K562 (cell line): ENCODE measurements at regions not wholly inside any gene's neighbourhood (a gene's known extent, or its start where the extent isn't known, plus 50 kb on each side); places are given as distances from the start of the nearest gene placed in this dataset.

Experiments
- ATAC-seq: fragments of 200-7000 bp; cut with Tn5 transposase; 3 replicates; pipeline ENCODE4 v1.9.1; 2020; ENCODE audit warnings: moderate library complexity
- BruUV-seq: library from RNA; stranded (reverse); fragments of 400-500 nt; replicated peaks from 2 replicates; lab custom pipeline; 2021; lab: Mats Ljungman, UMichigan
- CTCF ChIA-PET: fragments of 300-600 bp; formaldehyde crosslinking; extraction: SDS; loops from one replicate; lab custom pipeline; 2021; ENCODE audit warnings: low intra/inter-chr PET ratio; lab: Yijun Ruan, JAX
- POLR2A ChIA-PET: fragments of 300-600, 350-650 bp; sonication (Branson Sonifier 250); formaldehyde crosslinking; extraction: SDS; loops from one replicate; lab custom pipeline; 2021; ENCODE audit warnings: antibody characterized with exemption, inconsistent platforms; lab: Yijun Ruan, JAX
- DNase-seq, 4 experiments: peaks; one replicate each; pipeline versions ENCODE4 v3.0.0 to v3.0.0-alpha.2; 2011 to 2018; ENCODE audit warnings: low spot score in 3 of 4, mixed read lengths in 3 of 4; ENCODE audit errors: extremely low read depth in 1 of 4
- FAIRE-seq: peaks from 2 replicates; lab custom pipeline; 2011; peaks lifted over from hg19 to GRCh38; lab: Jason Lieb, UNC
- H2AFZ ChIP-seq: 2 replicates; pipeline ENCODE4 v1.6.0; 2011; ENCODE audit warnings: low read depth, low read length, control low read depth, inconsistent platforms
- H3K27ac ChIP-seq: fragments of 200-600 bp; 3 replicates; pipeline ENCODE4 v1.8.0; 2011; ENCODE audit warnings: low read depth, mild to moderate bottlenecking, control low read depth, inconsistent platforms, low read length, moderate library complexity, mixed read lengths; ENCODE audit errors: extremely low read depth
- H3K27me3 ChIP-seq, 2 experiments: fragments of 300-600 bp in 1 of 2; 2 replicates in 1 of 2; 3 replicates in 1 of 2; pipeline versions ENCODE4 v1.6.0 to v1.8.0; 2011; ENCODE audit warnings: inconsistent platforms in 2 of 2, low read length in 2 of 2, mild to moderate bottlenecking in 1 of 2, mixed read lengths in 1 of 2, moderate library complexity in 1 of 2; ENCODE audit not compliant: control insufficient read depth in 2 of 2, insufficient read depth in 2 of 2
- H3K36me3 ChIP-seq: fragments of 300-600 bp; 3 replicates; pipeline ENCODE4 v1.8.0; 2011; ENCODE audit warnings: mild to moderate bottlenecking, low read length, inconsistent platforms; ENCODE audit not compliant: control insufficient read depth, insufficient read depth
- H3K4me1 ChIP-seq, 2 experiments: fragments of 200-600 bp in 1 of 2; replicated peaks in 1 of 2; 2 replicates in 1 of 2; 3 replicates in 1 of 2; pipeline versions ENCODE4 v1.5.1 to v1.8.0; 2011; ENCODE audit warnings: inconsistent platforms in 2 of 2, low read length in 2 of 2, mild to moderate bottlenecking in 1 of 2, mixed read lengths in 1 of 2, moderate library complexity in 1 of 2; ENCODE audit not compliant: control insufficient read depth in 2 of 2, insufficient read depth in 2 of 2
- H3K4me2 ChIP-seq: 2 replicates; pipeline ENCODE4 v1.6.1; 2011; ENCODE audit warnings: low read length, control low read depth, inconsistent platforms, mixed read lengths; ENCODE audit not compliant: insufficient read depth
- H3K4me3 ChIP-seq: fragments of 200-600 bp; sonication (generic), shearing (Covaris generic); 2 replicates; pipeline ENCODE4 v1.5.1; 2016; ENCODE audit warnings: control low read depth, inconsistent platforms
- H3K79me2 ChIP-seq: fragments of 200-600 bp; 3 replicates; pipeline ENCODE4 v1.8.0; 2011; ENCODE audit warnings: low read length, inconsistent platforms; ENCODE audit not compliant: control insufficient read depth, insufficient read depth
- H3K9ac ChIP-seq, 2 experiments: 2 replicates each; pipeline versions ENCODE4 v1.6.0 to v1.6.1; 2011; ENCODE audit warnings: low read depth in 2 of 2, low read length in 2 of 2, control low read depth in 1 of 2, inconsistent platforms in 1 of 2, mild to moderate bottlenecking in 1 of 2, mixed read lengths in 1 of 2; ENCODE audit not compliant: insufficient read depth in 1 of 2
- H3K9me1 ChIP-seq: one replicate; pipeline ENCODE4 v1.6.0; 2011; ENCODE audit warnings: inconsistent platforms, mild to moderate bottlenecking, low read length, moderate library complexity; ENCODE audit not compliant: control insufficient read depth, insufficient read depth
- H3K9me3 ChIP-seq: replicated peaks from 2 replicates; pipeline ENCODE4 v1.5.1; 2011; ENCODE audit warnings: low read depth, low read length, inconsistent platforms; ENCODE audit not compliant: control insufficient read depth, insufficient read depth
- H4K20me1 ChIP-seq: replicated peaks from 2 replicates; pipeline ENCODE4 v1.6.1; 2011; ENCODE audit warnings: low read length, inconsistent platforms, mixed read lengths; ENCODE audit not compliant: control insufficient read depth, insufficient read depth
- BACH1 ChIP-seq: fragments of 200-800 bp; sonication (Bioruptor generic); IDR thresholded peaks from 2 replicates; pipeline ENCODE4 v1.6.1; 2016; ENCODE audit warnings: missing genetic modification characterization, missing compliant biosample characterization
- CBX8 ChIP-seq: fragments of 200-600 bp; sonication (generic); IDR thresholded peaks from 2 replicates; pipeline ENCODE4 v1.6.1; 2012; ENCODE audit warnings: borderline replicate concordance, mixed run types, low read depth, mild to moderate bottlenecking, moderate library complexity, mixed read lengths, low read length, control low read depth, inconsistent platforms; ENCODE audit not compliant: poor library complexity, severe bottlenecking; ENCODE audit errors: extremely low read depth
- GTF3C2 ChIP-seq: IDR thresholded peaks from 3 replicates; pipeline ENCODE4 v1.6.1; 2011; ENCODE audit warnings: borderline replicate concordance, mild to moderate bottlenecking, moderate library complexity; ENCODE audit not compliant: insufficient read length; ENCODE audit errors: extremely low read depth
- NFYB ChIP-seq: IDR thresholded peaks from 2 replicates; pipeline ENCODE4 v1.6.1; 2011; ENCODE audit warnings: mild to moderate bottlenecking, moderate library complexity; ENCODE audit not compliant: insufficient read length; ENCODE audit errors: extremely low read depth
- PKNOX1 ChIP-seq: fragments of 450-650 bp; IDR thresholded peaks from 2 replicates; pipeline ENCODE4 v1.6.1; 2016
- RUNX1 ChIP-seq: sonication (generic); IDR thresholded peaks from 2 replicates; pipeline ENCODE4 v1.6.1; 2016; ENCODE audit warnings: antibody characterized with exemption, low read depth
- SIN3B ChIP-seq: fragments of 450-650 bp; IDR thresholded peaks from 2 replicates; pipeline ENCODE4 v1.6.1; 2017; ENCODE audit warnings: low read depth, mild to moderate bottlenecking, moderate library complexity
- STAT6 ChIP-seq: sonication (generic); formaldehyde crosslinking; IDR thresholded peaks from 2 replicates; pipeline ENCODE4 v1.8.1; 2023; ENCODE audit warnings: mild to moderate bottlenecking, missing genetic modification reagents
- TAF1 ChIP-seq: IDR thresholded peaks from 2 replicates; pipeline ENCODE4 v1.6.1; 2011; ENCODE audit warnings: mild to moderate bottlenecking, low read length, moderate library complexity; ENCODE audit not compliant: insufficient read depth, control insufficient read depth, severe bottlenecking; ENCODE audit errors: extremely low read depth
- TBP ChIP-seq: optimal IDR thresholded peaks from 2 replicates; pipeline ENCODE3; 2011; ENCODE audit warnings: low read depth, low read length, improper control_type of control experiment
- TRIM25 ChIP-seq: fragments of 450-650 bp; IDR thresholded peaks from 2 replicates; pipeline ENCODE4 v1.7.0; 2016; ENCODE audit warnings: borderline replicate concordance
- WGBS: fragments of 100-300 bp; shearing (Covaris generic); methylation state at CpG from one replicate; pipeline ENCODE4 v1.1.6; 2016; ENCODE audit warnings: low coverage, mixed read lengths; ENCODE audit not compliant: insufficient coverage; ENCODE audit errors: missing lambda C conversion rate; 5-methylcytosine and 5-hydroxymethylcytosine counted together
- in situ Hi-C: fragments of 300-500 bp; cut with MboI; formaldehyde crosslinking; loops from 4 replicates; pipeline ENCODE4 v1.15.0; 2018; ENCODE audit warnings: inconsistent platforms, mixed read lengths
- intact Hi-C: fragments of 100-400 bp; cut with micrococcal nuclease; formaldehyde crosslinking; loops from 2 replicates; pipeline ENCODE4 v1.14.2; 2022

DNA sequence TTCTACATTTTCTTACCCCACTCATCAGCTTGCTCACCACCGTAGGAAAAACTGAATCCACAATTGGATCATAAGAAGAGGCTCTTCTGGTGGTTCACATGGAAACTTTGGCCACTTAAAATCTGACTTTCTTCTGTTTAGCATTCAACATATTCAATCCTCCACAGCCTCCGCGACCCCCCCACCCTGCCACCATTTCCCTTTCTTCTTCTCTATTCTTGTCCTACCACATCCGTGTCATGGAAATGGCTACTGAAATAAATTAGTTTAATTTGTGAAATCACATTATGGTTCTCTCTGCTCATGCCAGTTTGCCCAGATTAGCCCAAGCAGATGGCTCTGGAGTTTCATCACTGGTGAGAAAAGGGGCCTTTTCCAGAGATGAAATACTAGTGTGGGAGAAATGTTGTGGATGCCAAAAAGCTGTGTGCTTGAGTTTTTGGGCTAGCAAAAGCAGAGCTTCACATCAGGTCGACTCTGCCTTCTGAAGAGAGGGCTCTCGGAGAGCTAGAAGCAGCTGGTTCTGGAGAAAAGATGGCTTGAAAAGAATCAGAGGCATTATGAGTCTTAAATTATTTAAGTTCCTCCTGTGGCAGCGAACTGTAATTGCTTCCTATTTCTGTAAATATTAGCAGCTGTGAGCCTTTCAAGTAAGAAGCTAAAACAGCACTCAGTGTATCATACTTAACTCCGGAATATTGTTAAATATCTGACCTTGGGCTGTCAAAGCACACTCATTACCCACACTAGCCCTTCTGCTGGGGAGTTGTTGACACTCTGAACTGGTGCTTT, 107.1 kb downstream of the MAT2B start:
- no peak overlapping the region for H3K27ac ChIP-seq
- in situ Hi-C loops = no loop called here
- POLR2A ChIA-PET = no interaction called here
- no peak overlapping the region for H3K4me2 ChIP-seq
- H3K4me1 ChIP-seq = no peaks in the 10 kb centered on the region
- no peaks in the 10 kb centered on the region for H4K20me1 ChIP-seq
- FAIRE-seq = no peak
- intact Hi-C loops = no loop called here
- H3K4me3 ChIP-seq = no peak overlapping the region
- H3K79me2 ChIP-seq = no peaks in the 10 kb centered on the region
- WGBS = 2% methylated on average over 8 of the region's 8 CpGs
- no TSS peak for BruUV-seq
- no peak overlapping the region for H3K9ac ChIP-seq
- no peaks in the 10 kb centered on the region for H3K27me3 ChIP-seq
- H2AFZ ChIP-seq = no peak overlapping the region
- no peaks in the 10 kb centered on the region for H3K9me3 ChIP-seq
- no peaks in the 10 kb centered on the region for H3K36me3 ChIP-seq
- CTCF ChIA-PET = no interaction called here
- DNase-seq = no peak
- H3K9me1 ChIP-seq = no peaks in the 10 kb centered on the region
- no peak for ATAC-seq
- TF ChIP-seq STAT6 (CRISPR knock-in tag) (no peak), TBP (no peak), CBX8 (no peak), GTF3C2 (no peak), TRIM25 (no peak), NFYB (no peak), RUNX1 (no peak), PKNOX1 (no peak), BACH1 (tag) (no peak), TAF1 (no peak), SIN3B (no peak)
